ENCODE measurements at regions not wholly inside any gene's neighbourhood (a gene's known extent, or its start where the extent isn't known, plus 50 kb on each side); places are given as distances from the start of the nearest gene placed in this dataset.

GRCh38 chr14:76304536-76305267, 71.2 kb upstream of the ESRRB start:
- ATAC-seq (no peak), DNase-seq (ENCODE audit: low read depth, low spot score) (no peak)
- no TSS peak for BruUV-seq (replicated peaks)
- in situ Hi-C loops (cut with HindIII; ENCODE audit: low pct_unique_long_range_greater_than_20kb, low sequenced_read_pairs) = no loop called here
- H3K27ac ChIP-seq (ENCODE audit: low read length) = no peak overlapping the region
- ChIA-PET CTCF (no interaction called here), POLR2A (interaction anchor here (0.6 kb wide), 1 partner anchor 62 kb away, joined by 8 read pairs; no protein-coding TSS in a partner anchor)
- H3K4me3 ChIP-seq (ENCODE audit: low read depth in 2 of 2, low read length in 2 of 2) = no peak overlapping the region
- no peaks in the 10 kb centered on the region for H3K9me3 ChIP-seq (ENCODE audit: control insufficient read depth, insufficient read depth, low read depth, low read length)
- intact Hi-C loops (cut with micrococcal nuclease; ENCODE audit: unreplicated experiment) = no loop called here
- TF ChIP-seq REST (IDR thresholded peaks at IDR 0.05; ENCODE audit: insufficient read depth in 1 of 2, low read depth in 2 of 2, low read length in 1 of 2) (no peak), TCF7L2 (IDR thresholded peaks at IDR 0.05; ENCODE audit: low read depth, low read length) (no peak), SIN3A (IDR thresholded peaks at IDR 0.05; ENCODE audit: borderline replicate concordance, insufficient read depth, low read depth, low read length) (no peak), CTCF (IDR thresholded peaks at IDR 0.05) (no peak), POLR2AphosphoS5 (IDR thresholded peaks at IDR 0.05; ENCODE audit: low read depth, low read length) (no peak)
- H3K36me3 ChIP-seq (ENCODE audit: control insufficient read depth, insufficient read depth, low read length) = no peaks in the 10 kb centered on the region
- H3K27me3 ChIP-seq (ENCODE audit: control insufficient read depth, insufficient read depth, low read length) = peaks cover 2% of the 10 kb centered on the region; the same call in 1 of the 2 replicates
- H3K4me1 ChIP-seq (ENCODE audit: control insufficient read depth, insufficient read depth, low read length) = no peaks in the 10 kb centered on the region

- Histone ChIP-seq H3K27me3 (ENCODE audit: control insufficient read depth, insufficient read depth, low read length) (peaks cover 2% of the 10 kb centered on the region; the same call in 1 of the 2 replicates), H3K9me3 (ENCODE audit: control insufficient read depth, insufficient read depth, low read depth, low read length) (no peaks in the 10 kb centered on the region), H3K36me3 (ENCODE audit: control insufficient read depth, insufficient read depth, low read length) (no peaks in the 10 kb centered on the region), H3K4me1 (ENCODE audit: control insufficient read depth, insufficient read depth, low read length) (no peaks in the 10 kb centered on the region), H3K27ac (ENCODE audit: low read length) (no peak overlapping the region), H3K4me3 (ENCODE audit: low read depth in 2 of 2, low read length in 2 of 2) (no peak overlapping the region)
- no TSS peak for BruUV-seq (replicated peaks)
- in situ Hi-C loops (cut with HindIII; ENCODE audit: low pct_unique_long_range_greater_than_20kb, low sequenced_read_pairs) (no loop called here), intact Hi-C loops (cut with micrococcal nuclease; ENCODE audit: unreplicated experiment) (no loop called here)
- no peak for ATAC-seq
- no peak for DNase-seq (ENCODE audit: low read depth, low spot score)
- TF ChIP-seq REST (IDR thresholded peaks at IDR 0.05; ENCODE audit: insufficient read depth in 1 of 2, low read depth in 2 of 2, low read length in 1 of 2) (no peak), CTCF (IDR thresholded peaks at IDR 0.05) (no peak), SIN3A (IDR thresholded peaks at IDR 0.05; ENCODE audit: borderline replicate concordance, insufficient read depth, low read depth, low read length) (no peak), POLR2AphosphoS5 (IDR thresholded peaks at IDR 0.05; ENCODE audit: low read depth, low read length) (no peak), TCF7L2 (IDR thresholded peaks at IDR 0.05; ENCODE audit: low read depth, low read length) (no peak)
- ChIA-PET CTCF (no interaction called here), POLR2A (no interaction called here)
These were observed 70.6 kb upstream of the ESRRB start for GRCh38 chr14:76305268-76305826.
